ENCODE measurements at regions not wholly inside any gene's neighbourhood (a gene's known extent, or its start where the extent isn't known, plus 50 kb on each side); places are given as distances from the start of the nearest gene placed in this dataset.

DNA sequence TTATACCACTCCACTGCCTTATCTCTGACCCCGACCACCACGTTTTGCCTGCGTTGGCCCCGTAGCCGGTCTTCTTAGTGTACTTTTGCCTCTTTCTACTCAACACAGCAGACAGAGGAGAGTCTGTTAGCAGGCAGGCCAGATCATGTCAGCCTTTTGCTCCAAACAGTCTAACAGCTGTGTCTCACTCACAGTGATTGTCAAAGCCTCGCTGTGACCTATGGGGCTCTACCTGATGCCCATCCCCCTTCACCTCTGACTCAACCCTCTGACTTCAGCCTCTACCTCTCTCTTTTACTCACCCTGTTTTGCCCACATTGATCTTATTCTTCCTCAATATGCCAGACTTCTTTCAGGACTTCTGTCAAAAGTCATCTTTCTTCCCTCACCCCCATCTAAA is 127.1 kb downstream of the TRIML1 start:
- Mint-ChIP-seq H3K36me3 (no peaks in the 10 kb centered on the region), H3K27me3 (no peaks in the 10 kb centered on the region), H3K27ac (no peak overlapping the region), H3K4me1 (no peaks in the 10 kb centered on the region), H3K4me3 (no peak overlapping the region), H3K9me3 (peaks cover 14% of the 10 kb centered on the region)
- no peak for ATAC-seq

DNA sequence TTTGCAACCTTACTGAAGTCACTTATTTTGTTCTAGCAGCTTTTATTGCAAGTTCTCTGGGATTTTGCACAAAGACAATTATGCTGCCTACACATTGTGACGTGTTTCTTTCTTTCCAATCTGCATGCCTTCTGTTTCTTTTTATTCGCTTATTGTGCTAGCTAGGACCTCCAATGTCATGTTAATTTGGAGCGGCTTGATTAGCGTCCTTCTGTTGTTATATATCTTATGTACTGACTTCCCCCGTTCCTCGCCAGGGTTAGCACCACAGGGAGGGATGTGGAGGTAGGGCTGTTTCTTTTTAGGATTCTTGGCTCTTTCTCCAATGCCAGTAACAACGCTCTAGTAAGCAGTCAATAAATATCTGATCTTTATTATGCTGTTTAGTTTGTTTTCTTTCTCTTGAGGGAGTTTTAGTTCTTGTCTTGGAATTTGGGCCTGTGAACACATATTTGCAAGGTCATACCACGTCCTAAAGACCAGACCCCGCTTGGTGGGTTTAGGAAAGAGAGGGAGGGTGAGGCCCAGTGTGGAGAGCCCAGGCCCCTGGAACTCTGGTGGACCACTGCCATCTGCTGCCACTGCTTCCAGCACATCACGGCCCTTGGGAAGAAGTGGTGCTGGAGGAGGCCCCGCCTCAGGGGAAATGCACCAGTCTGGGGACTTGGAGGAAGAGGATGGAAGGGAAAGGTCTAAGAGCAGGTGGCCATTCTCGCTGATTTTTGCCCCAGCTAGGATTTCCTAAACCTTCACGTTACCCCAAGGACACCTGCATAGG is 129.1 kb downstream of the TRIML1 start:
- H3K4me1 Mint-ChIP-seq: no peaks in the 10 kb centered on the region
- ATAC-seq: no peak
- no peak overlapping the region for H3K27ac Mint-ChIP-seq
- peaks cover 14% of the 10 kb centered on the region for H3K9me3 Mint-ChIP-seq
- no peak overlapping the region for H3K4me3 Mint-ChIP-seq
- no peaks in the 10 kb centered on the region for H3K27me3 Mint-ChIP-seq
- H3K36me3 Mint-ChIP-seq: no peaks in the 10 kb centered on the region

DNA sequence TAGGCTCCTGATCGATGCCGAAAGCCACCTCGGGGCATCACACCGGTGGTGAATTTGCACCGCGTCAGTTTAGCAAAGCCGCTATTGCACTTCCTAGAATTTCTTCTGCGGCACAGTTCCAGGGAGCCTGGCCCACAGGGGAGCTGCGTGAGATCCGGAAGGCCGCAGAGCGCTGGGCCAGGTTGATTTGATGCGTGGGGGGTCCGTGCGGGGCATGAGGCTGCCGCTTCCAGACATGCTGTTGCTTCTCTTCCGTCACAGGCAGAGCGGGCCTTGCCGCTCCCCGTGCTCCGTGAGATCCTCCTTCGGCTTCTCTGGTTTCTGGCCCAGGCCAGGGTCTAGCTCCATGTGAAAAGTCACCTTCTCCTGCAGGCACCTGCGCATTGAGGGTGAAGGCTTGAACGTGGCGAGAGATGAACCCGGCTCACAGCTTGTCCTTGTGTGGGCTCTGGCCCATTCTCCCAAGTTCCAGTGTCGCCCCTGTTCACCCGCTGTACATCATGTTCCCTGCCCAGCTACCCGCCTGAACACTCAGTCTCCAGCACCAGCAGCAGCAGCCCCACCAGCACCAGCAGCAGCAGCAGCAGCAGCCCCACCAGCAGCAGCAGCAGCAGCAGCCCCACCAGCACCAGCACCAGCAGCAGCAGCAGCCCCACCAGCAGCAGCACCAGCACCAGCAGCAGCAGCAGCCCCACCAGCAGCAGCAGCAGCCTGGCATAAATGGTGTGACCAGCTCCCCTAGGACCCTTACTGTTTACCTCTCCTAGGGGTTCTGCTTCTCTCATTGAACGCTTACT is 131.2 kb downstream of the TRIML1 start:
- no peaks in the 10 kb centered on the region for H3K27me3 Mint-ChIP-seq
- H3K9me3 Mint-ChIP-seq: peaks cover 8% of the 10 kb centered on the region
- no peaks in the 10 kb centered on the region for H3K36me3 Mint-ChIP-seq
- no peak for ATAC-seq
- no peak overlapping the region for H3K27ac Mint-ChIP-seq
- no peak overlapping the region for H3K4me3 Mint-ChIP-seq
- no peaks in the 10 kb centered on the region for H3K4me1 Mint-ChIP-seq

DNA sequence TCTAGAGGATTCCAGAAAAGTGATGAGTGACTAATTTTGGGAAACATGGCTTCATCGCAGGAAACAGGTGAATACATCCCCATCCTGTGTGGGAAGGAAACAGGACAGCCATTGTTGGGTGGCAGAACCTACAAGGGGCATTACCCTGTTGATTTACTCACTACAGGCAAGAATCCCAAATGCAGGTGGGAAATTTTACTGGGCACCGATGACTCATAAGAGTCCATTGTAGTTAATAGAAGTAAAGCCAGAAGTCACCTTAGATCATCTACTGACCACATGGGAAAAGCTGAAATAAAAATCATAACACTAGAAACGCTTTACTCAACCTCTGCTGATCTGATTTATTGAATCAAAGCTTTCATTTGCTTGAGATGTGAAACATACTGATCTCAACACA is 136.4 kb downstream of the TRIML1 start:
- Mint-ChIP-seq H3K27me3 (no peaks in the 10 kb centered on the region), H3K9me3 (peaks cover 2% of the 10 kb centered on the region), H3K36me3 (no peaks in the 10 kb centered on the region), H3K4me1 (no peaks in the 10 kb centered on the region), H3K27ac (no peak overlapping the region), H3K4me3 (no peak overlapping the region)
- no peak for ATAC-seq

DNA sequence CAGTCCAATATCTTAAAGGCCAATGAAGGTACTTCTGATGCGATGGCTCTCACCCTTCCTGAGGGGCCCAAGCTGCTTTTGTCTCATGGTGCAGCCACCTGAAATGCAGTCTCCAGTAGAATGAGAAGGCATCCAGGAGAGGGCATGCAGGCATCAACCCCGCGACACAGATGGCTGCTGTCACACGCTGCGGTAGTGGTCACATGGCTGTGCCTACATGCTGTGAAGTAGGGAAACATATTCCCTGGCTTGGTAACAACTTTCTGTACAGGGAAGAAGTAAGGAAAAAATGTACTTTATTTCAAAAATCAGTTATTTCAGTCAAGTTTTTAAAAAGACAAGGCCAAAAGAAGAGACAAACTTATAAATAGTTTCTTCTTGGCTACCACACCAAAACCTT is 139.9 kb downstream of the TRIML1 start:
- no peak for ATAC-seq
- peaks cover 2% of the 10 kb centered on the region for H3K9me3 Mint-ChIP-seq
- H3K4me1 Mint-ChIP-seq: no peaks in the 10 kb centered on the region
- H3K27me3 Mint-ChIP-seq: peaks cover 10% of the 10 kb centered on the region
- H3K4me3 Mint-ChIP-seq: no peak overlapping the region
- H3K36me3 Mint-ChIP-seq: no peaks in the 10 kb centered on the region
- H3K27ac Mint-ChIP-seq: no peak overlapping the region

GRCh38 chr4:188282471-188283232 is 143.4 kb downstream of the TRIML1 start:
- H3K27me3 Mint-ChIP-seq: peaks cover 10% of the 10 kb centered on the region
- H3K9me3 Mint-ChIP-seq: peaks cover 2% of the 10 kb centered on the region
- no peak overlapping the region for H3K27ac Mint-ChIP-seq
- ATAC-seq: no peak
- H3K4me1 Mint-ChIP-seq: no peaks in the 10 kb centered on the region
- no peaks in the 10 kb centered on the region for H3K36me3 Mint-ChIP-seq
- no peak overlapping the region for H3K4me3 Mint-ChIP-seq

- Mint-ChIP-seq H3K36me3 (no peaks in the 10 kb centered on the region), H3K27ac (no peak overlapping the region), H3K27me3 (peaks cover 10% of the 10 kb centered on the region), H3K9me3 (peaks cover 6% of the 10 kb centered on the region), H3K4me3 (no peak overlapping the region), H3K4me1 (no peaks in the 10 kb centered on the region)
- ATAC-seq: no peak
Observed at GRCh38 chr4:188287169-188287894, 148.1 kb downstream of the TRIML1 start.

DNA sequence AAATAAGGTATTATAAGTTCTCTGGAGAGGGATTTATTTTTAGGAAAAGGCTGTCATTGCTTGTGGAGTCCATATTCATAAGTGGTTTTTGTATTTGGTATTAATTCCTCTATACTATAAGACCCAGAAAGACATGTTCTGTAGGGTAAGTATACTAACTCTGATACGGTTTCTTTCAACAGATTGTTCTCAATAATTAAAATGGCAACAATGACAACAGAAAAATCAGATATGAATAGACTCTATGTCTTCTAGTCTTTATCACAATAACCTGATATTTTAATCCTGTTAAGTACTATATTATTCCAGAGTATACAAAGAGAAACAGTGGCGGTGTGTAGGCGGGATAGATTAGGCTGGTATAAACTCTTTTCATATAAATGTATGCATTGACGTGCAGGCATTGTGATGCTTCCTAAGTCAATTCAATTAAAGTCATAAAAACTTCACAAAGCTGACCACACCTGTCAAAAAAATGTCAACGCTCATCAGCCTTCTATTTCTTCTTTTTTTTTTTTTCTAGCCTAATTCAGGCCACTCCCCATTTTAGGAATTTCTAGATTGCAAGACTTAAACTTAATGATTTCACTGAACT is 150.4 kb downstream of the TRIML1 start:
- Mint-ChIP-seq H3K36me3 (no peaks in the 10 kb centered on the region), H3K9me3 (peaks cover 6% of the 10 kb centered on the region), H3K27ac (no peak overlapping the region), H3K4me3 (no peak overlapping the region), H3K27me3 (no peaks in the 10 kb centered on the region), H3K4me1 (no peaks in the 10 kb centered on the region)
- no peak for ATAC-seq

- H3K9me3 Mint-ChIP-seq: peaks cover 11% of the 10 kb centered on the region
- no peak overlapping the region for H3K27ac Mint-ChIP-seq
- no peak for ATAC-seq
- H3K4me1 Mint-ChIP-seq: no peaks in the 10 kb centered on the region
- no peak overlapping the region for H3K4me3 Mint-ChIP-seq
- H3K36me3 Mint-ChIP-seq: no peaks in the 10 kb centered on the region
- no peaks in the 10 kb centered on the region for H3K27me3 Mint-ChIP-seq
Observed at GRCh38 chr4:188295899-188296298, 156.7 kb downstream of the TRIML1 start.

DNA sequence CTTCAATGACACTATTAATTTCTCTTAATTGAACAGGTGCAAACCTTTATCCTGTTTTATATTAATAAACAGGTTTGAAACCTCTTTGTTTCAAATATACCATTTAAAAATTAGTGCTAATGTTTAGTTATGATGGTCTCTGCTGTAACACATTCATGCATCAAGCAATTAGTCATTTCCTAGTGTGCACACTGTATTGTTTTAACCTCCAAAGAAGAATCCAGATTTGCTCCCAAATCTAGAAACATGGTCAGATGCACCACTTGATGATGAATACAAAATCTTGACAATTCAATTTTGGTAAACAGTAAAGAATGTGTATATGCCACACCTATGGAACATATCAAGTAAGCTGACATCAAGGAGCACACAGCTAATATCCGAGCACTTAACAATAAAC is 157.1 kb downstream of the TRIML1 start:
- no peaks in the 10 kb centered on the region for H3K27me3 Mint-ChIP-seq
- no peak for ATAC-seq
- H3K9me3 Mint-ChIP-seq: peaks cover 11% of the 10 kb centered on the region
- no peaks in the 10 kb centered on the region for H3K4me1 Mint-ChIP-seq
- H3K36me3 Mint-ChIP-seq: no peaks in the 10 kb centered on the region
- H3K27ac Mint-ChIP-seq: no peak overlapping the region
- H3K4me3 Mint-ChIP-seq: no peak overlapping the region

- no peak for ATAC-seq
- Mint-ChIP-seq H3K27ac (no peak overlapping the region), H3K27me3 (no peaks in the 10 kb centered on the region), H3K36me3 (no peaks in the 10 kb centered on the region), H3K9me3 (peaks cover 13% of the 10 kb centered on the region), H3K4me1 (no peaks in the 10 kb centered on the region), H3K4me3 (no peak overlapping the region)
Observed at GRCh38 chr4:188297873-188298272, 158.6 kb downstream of the TRIML1 start.

GRCh38 chr4:188299161-188299560 is 159.9 kb downstream of the TRIML1 start:
- no peak for ATAC-seq
- H3K9me3 Mint-ChIP-seq: peaks cover 13% of the 10 kb centered on the region
- H3K36me3 Mint-ChIP-seq: no peaks in the 10 kb centered on the region
- no peaks in the 10 kb centered on the region for H3K27me3 Mint-ChIP-seq
- no peak overlapping the region for H3K27ac Mint-ChIP-seq
- no peaks in the 10 kb centered on the region for H3K4me1 Mint-ChIP-seq
- H3K4me3 Mint-ChIP-seq: no peak overlapping the region

DNA sequence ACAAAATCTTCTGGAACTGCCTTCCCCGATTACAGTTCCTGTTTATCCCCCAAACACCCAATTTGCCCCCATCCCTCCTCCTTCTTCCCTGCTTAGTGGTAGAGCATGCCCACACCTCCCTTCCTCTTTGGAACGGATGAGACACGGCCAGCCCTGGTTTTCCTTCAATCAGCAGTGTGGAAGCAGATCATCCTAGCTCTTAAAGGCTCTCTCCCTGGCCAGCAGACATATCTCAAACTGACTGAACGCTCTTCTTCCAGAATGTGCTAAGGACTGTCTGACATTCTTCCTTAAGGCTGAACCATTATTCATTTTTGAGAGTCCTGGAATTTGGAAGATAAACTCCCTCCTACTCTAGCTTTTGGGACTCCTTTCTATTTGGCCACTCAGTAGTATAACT is 161.1 kb downstream of the TRIML1 start:
- Mint-ChIP-seq H3K4me3 (no peak overlapping the region), H3K36me3 (no peaks in the 10 kb centered on the region), H3K27ac (no peak overlapping the region), H3K9me3 (peaks cover 13% of the 10 kb centered on the region), H3K27me3 (no peaks in the 10 kb centered on the region), H3K4me1 (no peaks in the 10 kb centered on the region)
- ATAC-seq: no peak

DNA sequence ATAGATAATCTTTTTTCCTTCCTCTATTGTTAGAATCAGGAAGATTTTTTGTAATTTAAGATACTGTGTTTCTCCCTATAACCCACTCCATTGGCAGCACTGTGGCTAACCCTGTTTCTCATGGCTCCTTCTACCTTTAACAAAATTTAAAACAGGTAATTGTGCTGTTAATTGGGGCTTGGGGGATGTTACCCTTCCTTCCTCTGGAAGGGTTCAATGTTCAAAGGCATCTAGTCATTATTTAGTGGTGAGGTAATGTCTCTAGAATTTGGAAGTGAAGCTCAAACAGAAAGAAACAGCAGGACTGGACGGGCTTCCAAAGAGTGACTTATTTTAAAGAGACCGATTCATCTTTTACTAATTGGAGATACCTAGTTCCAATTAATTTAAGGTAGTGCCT is 166.4 kb downstream of the TRIML1 start:
- Mint-ChIP-seq H3K4me1 (no peaks in the 10 kb centered on the region), H3K9me3 (peaks cover 3% of the 10 kb centered on the region), H3K36me3 (no peaks in the 10 kb centered on the region), H3K27ac (no peak overlapping the region), H3K27me3 (no peaks in the 10 kb centered on the region), H3K4me3 (no peak overlapping the region)
- no peak for ATAC-seq

GRCh38 chr4:188307591-188307990 is 168.3 kb downstream of the TRIML1 start:
- H3K27ac Mint-ChIP-seq: no peak overlapping the region
- no peaks in the 10 kb centered on the region for H3K27me3 Mint-ChIP-seq
- H3K4me3 Mint-ChIP-seq: no peak overlapping the region
- H3K36me3 Mint-ChIP-seq: no peaks in the 10 kb centered on the region
- no peaks in the 10 kb centered on the region for H3K9me3 Mint-ChIP-seq
- no peak for ATAC-seq
- H3K4me1 Mint-ChIP-seq: no peaks in the 10 kb centered on the region
